SK-N-SH treated with all-trans-retinoic acid at 6 μM for 48 hours (cell line): ENCODE measurements at regions not wholly inside any gene's neighbourhood (a gene's known extent, or its start where the extent isn't known, plus 50 kb on each side); places are given as distances from the start of the nearest gene placed in this dataset.

ENCODE experiments used
- BACH2 ChIP-seq: fragments of 250-450 bp; sonication (Bioruptor Pico); IDR thresholded peaks from 2 replicates; pipeline ENCODE4 v1.9.0; 2021; ENCODE audit warnings: mild to moderate bottlenecking, borderline replicate concordance
- CREB5 ChIP-seq: fragments of 250-450 bp; sonication (Bioruptor Pico); IDR thresholded peaks from 2 replicates; pipeline ENCODE4 v1.5.1; 2020; ENCODE audit warnings: low read depth, mild to moderate bottlenecking, moderate library complexity
- CSDC2 ChIP-seq: fragments of 250-450 bp; sonication (Bioruptor Pico); IDR thresholded peaks from 2 replicates; pipeline ENCODE4 v1.5.0; 2020; ENCODE audit warnings: mild to moderate bottlenecking, moderate library complexity
- ISL1 ChIP-seq: fragments of 250-450 bp; sonication (Bioruptor Pico); IDR thresholded peaks from 2 replicates; pipeline ENCODE4 v2.1.2; 2022; ENCODE audit warnings: mild to moderate bottlenecking, moderate library complexity
- PATZ1 ChIP-seq: fragments of 250-450 bp; sonication (Bioruptor Pico); IDR thresholded peaks from 2 replicates; pipeline ENCODE4 v1.8.0; 2020; ENCODE audit warnings: mild to moderate bottlenecking, moderate library complexity, borderline replicate concordance
- RARB ChIP-seq: fragments of 250-450 bp; sonication (Bioruptor Pico); IDR thresholded peaks from 2 replicates; pipeline ENCODE4 v1.8.0; 2021; ENCODE audit warnings: mild to moderate bottlenecking, moderate library complexity
- ZC3H10 ChIP-seq: fragments of 250-450 bp; sonication (Bioruptor Pico); IDR thresholded peaks from 2 replicates; pipeline ENCODE4 v1.5.1; 2021; ENCODE audit warnings: mild to moderate bottlenecking, moderate library complexity
- ZNF565 ChIP-seq: fragments of 450-650 bp; formaldehyde crosslinking; conservative IDR thresholded peaks from 2 replicates; pipeline ENCODE4 v1.5.0; 2020; ENCODE audit warnings: low read depth, mild to moderate bottlenecking, moderate library complexity

- TF ChIP-seq PATZ1 (CRISPR knock-in tag) (no peak), RARB (no peak), BACH2 (CRISPR knock-in tag) (no peak), ISL1 (CRISPR knock-in tag) (no peak), ZC3H10 (no peak), CSDC2 (CRISPR knock-in tag) (no peak), CREB5 (no peak), ZNF565 (CRISPR knock-in tag) (no peak)
Observed at GRCh38 chr4:65023081-65023480, 613.8 kb upstream of the TECRL start.
